Heart left ventricle (tissue), 13 donors: ENCODE measurements at regions not wholly inside any gene's neighbourhood (a gene's known extent, or its start where the extent isn't known, plus 50 kb on each side); places are given as distances from the start of the nearest gene placed in this dataset.

Experiments used
- POLR2A ChIP-seq, 2 donors: fragments of 450-650 bp; IDR thresholded peaks; one replicate each; pipeline ENCODE4 v1.6.1; 2017; ENCODE audit warnings: antibody characterized with exemption in 2 of 2, mild to moderate bottlenecking in 2 of 2, moderate library complexity in 2 of 2
- TF ChIP-seq, protein P1 (sequence below), 12 donors: fragments of 200-600 bp; sonication (generic) in 4 of 12; IDR thresholded peaks; one replicate each; pipeline versions ENCODE4 v1.5.0 to v1.8.0; 2018 to 2022; ENCODE audit warnings: antibody characterized with exemption in 12 of 12, mild to moderate bottlenecking in 5 of 12
- donor health status: ischemic (EF 13 %, LVEDD 7.1; RV severe dilation, severe dysfunction).
- donor health status: DM: no; HTN: yes; CAD: no.
- donor health status: DM: no; HTN: no; CAD: no.
- donor health status: ischemic (EF 25% LVEDD 6.9; RV normal size, moderate dysfunction).
- donor health status: ischemic (EF 25% LVEDD 5.7; RV mildly dilated, moderate dysfunction).
- donor health status: ischemic (EF 35%, LVEDD 5.7; RV mildly dilated, moderate dysfunction).
- donor health status: nonischemic (EF 11% LVEDD 7.7; RV severe dilation, severe dysfunction).
- donor health status: DM: yes; HTN: yes; CAD: no.
- donor health status: PGD.
- donor health status: ischemic (EF 29% LVEDD 5.4; RV normal size, mild dysfunction).
- donor health status: nonischemic (EF 23%, LVEDD 6.1; RV moderate dilation, normal function).

DNA sequence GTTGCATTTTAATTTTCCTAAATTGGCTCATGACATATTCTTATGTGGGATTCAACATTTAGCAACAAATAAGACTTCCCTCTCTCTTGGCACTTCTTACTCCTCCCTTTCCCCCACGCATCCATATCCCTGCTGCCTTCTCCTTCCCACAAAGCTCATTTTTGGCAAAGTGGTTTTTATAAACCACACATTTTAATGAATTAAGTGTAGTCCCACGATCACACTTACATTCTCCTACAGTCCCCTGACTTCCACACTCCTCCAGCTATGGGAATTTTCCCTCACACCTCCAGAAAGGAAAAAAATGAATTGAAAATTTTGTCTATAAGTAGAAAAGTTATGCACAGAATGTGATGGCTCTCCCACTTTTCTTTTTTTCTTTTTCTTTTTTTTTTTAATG is 345.0 kb downstream of the CD83 start:
- TF ChIP-seq, protein P1, sequence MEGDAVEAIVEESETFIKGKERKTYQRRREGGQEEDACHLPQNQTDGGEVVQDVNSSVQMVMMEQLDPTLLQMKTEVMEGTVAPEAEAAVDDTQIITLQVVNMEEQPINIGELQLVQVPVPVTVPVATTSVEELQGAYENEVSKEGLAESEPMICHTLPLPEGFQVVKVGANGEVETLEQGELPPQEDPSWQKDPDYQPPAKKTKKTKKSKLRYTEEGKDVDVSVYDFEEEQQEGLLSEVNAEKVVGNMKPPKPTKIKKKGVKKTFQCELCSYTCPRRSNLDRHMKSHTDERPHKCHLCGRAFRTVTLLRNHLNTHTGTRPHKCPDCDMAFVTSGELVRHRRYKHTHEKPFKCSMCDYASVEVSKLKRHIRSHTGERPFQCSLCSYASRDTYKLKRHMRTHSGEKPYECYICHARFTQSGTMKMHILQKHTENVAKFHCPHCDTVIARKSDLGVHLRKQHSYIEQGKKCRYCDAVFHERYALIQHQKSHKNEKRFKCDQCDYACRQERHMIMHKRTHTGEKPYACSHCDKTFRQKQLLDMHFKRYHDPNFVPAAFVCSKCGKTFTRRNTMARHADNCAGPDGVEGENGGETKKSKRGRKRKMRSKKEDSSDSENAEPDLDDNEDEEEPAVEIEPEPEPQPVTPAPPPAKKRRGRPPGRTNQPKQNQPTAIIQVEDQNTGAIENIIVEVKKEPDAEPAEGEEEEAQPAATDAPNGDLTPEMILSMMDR (IDR thresholded peaks at IDR 0.05), result no peak
- TF ChIP-seq POLR2A (IDR thresholded peaks at IDR 0.05), result no peak
